Loucy (cell line): ENCODE measurements at regions not wholly inside any gene's neighbourhood (a gene's known extent, or its start where the extent isn't known, plus 50 kb on each side); places are given as distances from the start of the nearest gene placed in this dataset.
"Not testable (repeated sequence)": the region's sequence is repeated elsewhere in the genome, so short reads cannot be mapped to it uniquely, and the experiment has no call there.

ENCODE experiments used
- H2AFZ ChIP-seq: fragments of 200-600 bp; sonication (generic); 2 replicates; pipeline ENCODE4 v1.6.0; 2016; ENCODE audit warnings: antibody characterized with exemption, mild to moderate bottlenecking, low read length, moderate library complexity
- H3F3A ChIP-seq: fragments of 200-600 bp; 2 replicates; pipeline ENCODE4 v1.6.0; 2016; ENCODE audit warnings: antibody characterized with exemption, low read depth, mild to moderate bottlenecking
- H3K27me3 ChIP-seq: fragments of 200-600 bp; sonication (generic); 2 replicates; pipeline ENCODE4 v1.6.1; 2014; ENCODE audit warnings: low read length, mild to moderate bottlenecking; ENCODE audit not compliant: insufficient read depth, poor library complexity, severe bottlenecking
- H3K36me3 ChIP-seq: fragments of 200-600 bp; sonication (generic); 2 replicates; pipeline ENCODE4 v1.6.1; 2016; ENCODE audit warnings: low read length; ENCODE audit not compliant: insufficient read depth
- H3K4me1 ChIP-seq: fragments of 200-600 bp; sonication (generic); 2 replicates; pipeline ENCODE4 v1.5.1; 2014; ENCODE audit warnings: low read length, mild to moderate bottlenecking; ENCODE audit not compliant: insufficient read depth, poor library complexity, severe bottlenecking
- H3K4me2 ChIP-seq: fragments of 200-600 bp; sonication (generic); 2 replicates; pipeline ENCODE4 v1.6.0; 2014; ENCODE audit warnings: antibody characterized with exemption, low read length, low read depth, mild to moderate bottlenecking; ENCODE audit not compliant: poor library complexity, severe bottlenecking
- H3K4me3 ChIP-seq: fragments of 200-600 bp; sonication (generic); 2 replicates; pipeline ENCODE4 v1.5.1; 2014; ENCODE audit warnings: low read length, mild to moderate bottlenecking, mixed read lengths; ENCODE audit not compliant: poor library complexity, severe bottlenecking
- H3K79me2 ChIP-seq: fragments of 200-600 bp; sonication (generic); 2 replicates; pipeline ENCODE4 v1.6.1; 2014; ENCODE audit warnings: low read length; ENCODE audit not compliant: insufficient read depth
- H3K9ac ChIP-seq: fragments of 200-600 bp; sonication (generic); 2 replicates; pipeline ENCODE4 v1.6.0; 2014; ENCODE audit warnings: mild to moderate bottlenecking, low read depth, low read length, moderate library complexity; ENCODE audit not compliant: poor library complexity, severe bottlenecking
- H3K9me2 ChIP-seq: fragments of 200-600 bp; sonication (generic); replicated peaks from 2 replicates; pipeline ENCODE4 v1.6.1; 2016; ENCODE audit warnings: low read depth, low read length, mixed read lengths
- H3K9me3 ChIP-seq: fragments of 200-600 bp; sonication (generic); 2 replicates; pipeline ENCODE4 v1.6.1; 2014; ENCODE audit warnings: mild to moderate bottlenecking, antibody characterized with exemption, low read length, low read depth; ENCODE audit not compliant: insufficient read depth
- H4K20me1 ChIP-seq: fragments of 200-600 bp; sonication (generic); 2 replicates; pipeline ENCODE4 v1.6.0; 2014; ENCODE audit warnings: antibody characterized with exemption, low read length, mild to moderate bottlenecking; ENCODE audit not compliant: insufficient read depth, poor library complexity, severe bottlenecking
- EZH2phosphoT487 ChIP-seq: fragments of 200-600 bp; IDR thresholded peaks from 2 replicates; pipeline ENCODE4 v1.6.1; 2018; ENCODE audit warnings: antibody characterized with exemption, mild to moderate bottlenecking, moderate library complexity, borderline replicate concordance
- TF ChIP-seq, protein P1 (sequence below): fragments of 200-600 bp; sonication (generic); conservative IDR thresholded peaks from 2 replicates; pipeline ENCODE4 v1.5.1; 2014; ENCODE audit warnings: mild to moderate bottlenecking, antibody characterized with exemption, low read length

DNA sequence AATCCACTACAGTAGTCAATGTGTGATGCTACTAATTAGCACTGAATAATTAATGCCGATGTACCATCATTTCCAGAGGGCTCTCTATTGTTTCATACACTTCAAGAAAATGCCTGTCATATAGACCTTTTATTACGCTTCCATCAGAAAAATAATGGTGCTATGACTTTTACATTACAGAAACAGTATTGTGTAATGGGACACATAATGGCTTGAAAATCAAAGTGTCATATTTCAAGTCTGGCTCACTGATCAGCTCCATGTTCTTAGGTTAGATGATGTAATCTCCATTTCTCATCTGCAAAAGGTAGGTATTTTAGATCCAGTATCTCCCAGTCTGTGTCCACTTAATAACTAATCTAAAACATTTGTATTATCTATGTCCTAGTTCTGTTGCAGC lies 990.6 kb upstream of the TYRP1 start:
- TF ChIP-seq EZH2phosphoT487 = no peak
- TF ChIP-seq, protein P1, sequence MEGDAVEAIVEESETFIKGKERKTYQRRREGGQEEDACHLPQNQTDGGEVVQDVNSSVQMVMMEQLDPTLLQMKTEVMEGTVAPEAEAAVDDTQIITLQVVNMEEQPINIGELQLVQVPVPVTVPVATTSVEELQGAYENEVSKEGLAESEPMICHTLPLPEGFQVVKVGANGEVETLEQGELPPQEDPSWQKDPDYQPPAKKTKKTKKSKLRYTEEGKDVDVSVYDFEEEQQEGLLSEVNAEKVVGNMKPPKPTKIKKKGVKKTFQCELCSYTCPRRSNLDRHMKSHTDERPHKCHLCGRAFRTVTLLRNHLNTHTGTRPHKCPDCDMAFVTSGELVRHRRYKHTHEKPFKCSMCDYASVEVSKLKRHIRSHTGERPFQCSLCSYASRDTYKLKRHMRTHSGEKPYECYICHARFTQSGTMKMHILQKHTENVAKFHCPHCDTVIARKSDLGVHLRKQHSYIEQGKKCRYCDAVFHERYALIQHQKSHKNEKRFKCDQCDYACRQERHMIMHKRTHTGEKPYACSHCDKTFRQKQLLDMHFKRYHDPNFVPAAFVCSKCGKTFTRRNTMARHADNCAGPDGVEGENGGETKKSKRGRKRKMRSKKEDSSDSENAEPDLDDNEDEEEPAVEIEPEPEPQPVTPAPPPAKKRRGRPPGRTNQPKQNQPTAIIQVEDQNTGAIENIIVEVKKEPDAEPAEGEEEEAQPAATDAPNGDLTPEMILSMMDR = no peak
- no peak overlapping the region for H2AFZ ChIP-seq

DNA sequence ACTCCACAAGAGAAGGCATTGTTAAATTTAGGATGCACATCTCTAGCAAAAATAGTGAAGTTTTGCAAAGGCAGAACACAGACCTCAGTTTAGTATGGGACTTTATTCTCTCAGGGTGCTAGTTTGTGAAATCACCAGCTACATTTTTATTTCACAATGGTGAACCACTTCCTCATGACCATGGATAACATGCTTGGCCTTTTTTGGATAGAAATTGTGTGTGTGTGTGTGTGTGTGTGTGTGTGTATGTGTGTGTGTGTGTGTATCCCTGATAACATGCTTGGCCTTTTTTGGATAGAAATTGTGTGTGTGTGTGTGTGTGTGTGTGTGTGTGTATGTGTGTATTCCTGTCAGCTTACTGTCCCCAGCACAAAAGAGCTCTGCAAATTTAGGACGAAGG lies 989.0 kb upstream of the TYRP1 start:
- not testable (repeated sequence) for H3K9me2 ChIP-seq, H2AFZ ChIP-seq, H3K4me1 ChIP-seq, H3K79me2 ChIP-seq, H4K20me1 ChIP-seq, H3K9ac ChIP-seq, H3F3A ChIP-seq, H3K4me2 ChIP-seq, H3K36me3 ChIP-seq, H3K27me3 ChIP-seq, H3K9me3 ChIP-seq, H3K4me3 ChIP-seq

More for the DNA sequence above, 990.6 kb upstream of the TYRP1 start:
- no peaks in the 10 kb centered on the region for H3K9me3 ChIP-seq
- no peaks in the 10 kb centered on the region for H3K9me2 ChIP-seq
- H3K79me2 ChIP-seq = no peaks in the 10 kb centered on the region
- H3F3A ChIP-seq = no peaks in the 10 kb centered on the region
- no peak overlapping the region for H3K9ac ChIP-seq
- no peak overlapping the region for H3K4me2 ChIP-seq
- no peaks in the 10 kb centered on the region for H4K20me1 ChIP-seq
- H3K4me1 ChIP-seq = no peaks in the 10 kb centered on the region
- no peak overlapping the region for H3K4me3 ChIP-seq
- no peaks in the 10 kb centered on the region for H3K27me3 ChIP-seq
- H3K36me3 ChIP-seq = no peaks in the 10 kb centered on the region

DNA sequence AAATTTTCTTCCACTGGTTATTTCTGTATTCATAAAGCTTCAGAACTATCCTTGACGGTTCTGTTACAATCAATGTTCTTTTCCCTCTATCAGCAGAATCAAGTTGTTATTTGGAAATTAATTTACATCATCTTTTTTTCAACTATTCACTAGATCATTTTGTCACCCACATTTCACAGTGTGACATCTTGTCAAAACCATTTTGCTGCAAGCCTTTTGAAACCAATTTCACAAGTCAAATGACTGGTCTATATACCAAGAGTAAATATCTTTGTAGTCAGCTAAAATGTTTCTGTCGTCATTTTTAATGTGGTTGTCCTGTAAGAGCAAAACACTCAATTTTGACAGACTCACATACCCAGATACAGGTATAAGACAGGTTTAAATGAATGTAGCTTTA lies 984.3 kb upstream of the TYRP1 start:
- Histone ChIP-seq H3K9me3 (no peaks in the 10 kb centered on the region), H3K9me2 (no peaks in the 10 kb centered on the region), H3K36me3 (no peaks in the 10 kb centered on the region), H3K4me1 (no peaks in the 10 kb centered on the region), H2AFZ (no peak overlapping the region), H4K20me1 (no peaks in the 10 kb centered on the region), H3F3A (no peaks in the 10 kb centered on the region), H3K4me2 (no peak overlapping the region), H3K4me3 (no peak overlapping the region), H3K27me3 (no peaks in the 10 kb centered on the region), H3K9ac (no peak overlapping the region), H3K79me2 (no peaks in the 10 kb centered on the region)
- TF ChIP-seq, protein P1 = no peak
- no peak for TF ChIP-seq EZH2phosphoT487

DNA sequence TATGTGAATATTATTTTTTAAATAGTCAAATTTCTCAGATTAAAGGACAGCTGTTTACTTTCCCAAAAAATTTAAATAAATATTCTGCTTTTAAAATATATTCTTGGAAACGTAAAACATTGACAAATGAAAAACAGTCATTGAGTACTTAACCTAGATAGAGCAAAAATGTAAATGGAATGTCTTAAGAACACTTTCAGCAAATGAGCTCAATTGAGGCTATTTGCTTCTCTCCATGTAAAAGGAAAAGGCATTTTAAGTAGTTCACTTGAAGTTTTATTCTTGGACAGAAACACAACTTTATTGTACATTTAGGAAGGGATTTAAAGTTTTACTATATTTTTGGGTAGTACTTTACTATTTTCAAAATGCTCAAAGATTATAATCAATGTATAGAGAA lies 983.6 kb upstream of the TYRP1 start:
- H3K9me2 ChIP-seq = no peaks in the 10 kb centered on the region
- H3K79me2 ChIP-seq = no peaks in the 10 kb centered on the region
- no peaks in the 10 kb centered on the region for H3K9me3 ChIP-seq
- no peak overlapping the region for H2AFZ ChIP-seq
- no peak overlapping the region for H3K4me2 ChIP-seq
- no peak overlapping the region for H3K4me3 ChIP-seq
- no peaks in the 10 kb centered on the region for H3F3A ChIP-seq
- no peaks in the 10 kb centered on the region for H3K27me3 ChIP-seq
- TF ChIP-seq EZH2phosphoT487 = no peak
- TF ChIP-seq, protein P1 = no peak
- no peaks in the 10 kb centered on the region for H4K20me1 ChIP-seq
- no peaks in the 10 kb centered on the region for H3K36me3 ChIP-seq
- H3K4me1 ChIP-seq = no peaks in the 10 kb centered on the region
- no peak overlapping the region for H3K9ac ChIP-seq
